ENCODE measurements at regions not wholly inside any gene's neighbourhood (a gene's known extent, or its start where the extent isn't known, plus 50 kb on each side); places are given as distances from the start of the nearest gene placed in this dataset.

DNA sequence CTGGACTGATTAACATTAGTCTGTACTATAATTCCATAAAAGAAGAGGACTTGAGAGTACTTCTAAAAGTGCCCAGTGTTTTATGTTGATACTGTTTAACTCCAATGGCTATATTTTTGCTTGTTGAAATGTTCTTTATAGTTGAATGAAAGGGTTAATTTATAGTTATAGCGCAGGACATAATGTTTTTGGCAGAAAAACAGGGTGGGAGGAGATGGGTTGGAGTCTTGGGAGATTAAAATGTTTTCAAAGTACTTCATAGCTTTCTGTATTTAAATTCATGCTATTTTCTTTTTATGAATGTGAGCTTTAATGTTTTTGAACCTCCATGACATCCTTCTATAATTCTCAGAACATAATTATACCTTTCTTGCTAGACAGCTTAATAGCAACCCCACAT is 108.2 kb downstream of the CNTN3 start:
- Histone ChIP-seq H3K36me3 (ENCODE audit: insufficient read depth, low read length) (no peaks in the 10 kb centered on the region), H3K9me3 (ENCODE audit: low read length) (0 out of 2 replicates have a peak, but pooled peaks cover 1% of the 10 kb centered on the region), H3K9ac (ENCODE audit: low read length) (no peak overlapping the region), H3K27ac (ENCODE audit: low read length) (no peak overlapping the region), H3K4me1 (ENCODE audit: low read length) (no peaks in the 10 kb centered on the region), H3K27me3 (ENCODE audit: low read length) (no peaks in the 10 kb centered on the region), H3K4me3 (ENCODE audit: low read length) (no peak overlapping the region), H2AFZ (ENCODE audit: low read length) (no peak overlapping the region), H3K9me2 (replicated peaks; ENCODE audit: insufficient read depth, low read length) (no peaks in the 10 kb centered on the region), H3K4me2 (ENCODE audit: low read depth, low read length, poor library complexity, severe bottlenecking) (no peak overlapping the region), H4K20me1 (ENCODE audit: insufficient read depth, low read depth, low read length) (no peaks in the 10 kb centered on the region), H3K79me2 (ENCODE audit: low read length) (no peaks in the 10 kb centered on the region)
- DNase-seq: no peak

DNA sequence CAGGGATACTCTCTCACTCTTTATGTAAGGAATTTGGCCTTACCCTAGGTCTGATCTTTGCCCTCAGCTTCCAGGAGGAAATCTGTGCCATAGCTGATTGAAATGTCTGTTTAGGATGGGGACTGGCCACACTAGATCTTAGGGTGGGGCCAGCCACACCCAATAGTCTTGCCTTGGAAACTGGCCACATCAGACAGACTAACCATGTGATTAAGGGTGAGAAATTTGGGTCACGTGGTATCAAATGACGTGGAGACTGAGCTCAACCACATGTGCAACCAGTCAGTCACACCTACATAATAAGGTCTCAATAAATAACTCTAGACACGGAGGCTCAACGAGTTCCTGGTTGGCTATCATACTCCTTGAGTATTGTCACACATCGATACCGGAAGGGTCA is 113.5 kb downstream of the CNTN3 start:
- Histone ChIP-seq H3K9me2 (replicated peaks; ENCODE audit: insufficient read depth, low read length) (0 out of 2 replicates have a peak, but pooled peaks cover 4% of the 10 kb centered on the region), H4K20me1 (ENCODE audit: insufficient read depth, low read depth, low read length) (no peaks in the 10 kb centered on the region), H3K4me3 (ENCODE audit: low read length) (no peak overlapping the region), H3K36me3 (ENCODE audit: insufficient read depth, low read length) (no peaks in the 10 kb centered on the region), H3K4me1 (ENCODE audit: low read length) (no peaks in the 10 kb centered on the region), H3K4me2 (ENCODE audit: low read depth, low read length, poor library complexity, severe bottlenecking) (no peak overlapping the region), H3K9ac (ENCODE audit: low read length) (no peak overlapping the region), H3K27ac (ENCODE audit: low read length) (no peak overlapping the region), H3K9me3 (ENCODE audit: low read length) (0 out of 2 replicates have a peak, but pooled peaks cover 2% of the 10 kb centered on the region), H3K79me2 (ENCODE audit: low read length) (no peaks in the 10 kb centered on the region), H3K27me3 (ENCODE audit: low read length) (no peaks in the 10 kb centered on the region), H2AFZ (ENCODE audit: low read length) (no peak overlapping the region)
- DNase-seq: no peak

DNA sequence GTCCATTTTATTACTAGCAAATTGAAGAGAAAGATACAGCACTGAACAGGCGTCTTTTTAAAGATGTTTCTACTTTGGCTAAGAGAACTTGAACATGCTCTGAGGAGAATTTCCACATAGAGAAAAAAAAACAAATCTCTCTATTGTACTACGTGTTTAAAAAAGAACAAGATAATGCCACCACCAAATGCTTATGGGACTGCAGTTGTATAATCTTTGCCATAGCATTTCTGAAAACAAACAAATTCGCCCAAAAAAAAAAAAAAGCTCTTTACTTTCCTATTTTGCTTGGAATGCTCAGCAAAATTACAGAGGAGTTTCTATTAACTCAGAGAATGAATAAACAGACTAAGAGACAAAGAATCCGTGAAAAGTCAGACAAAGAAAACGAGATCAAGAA is 114.2 kb downstream of the CNTN3 start:
- Histone ChIP-seq H3K9me3 (ENCODE audit: low read length) (0 out of 2 replicates have a peak, but pooled peaks cover 2% of the 10 kb centered on the region), H3K4me2 (ENCODE audit: low read depth, low read length, poor library complexity, severe bottlenecking) (no peak overlapping the region), H3K36me3 (ENCODE audit: insufficient read depth, low read length) (no peaks in the 10 kb centered on the region), H3K27ac (ENCODE audit: low read length) (no peak overlapping the region), H4K20me1 (ENCODE audit: insufficient read depth, low read depth, low read length) (no peaks in the 10 kb centered on the region), H3K79me2 (ENCODE audit: low read length) (no peaks in the 10 kb centered on the region), H3K4me3 (ENCODE audit: low read length) (no peak overlapping the region), H3K27me3 (ENCODE audit: low read length) (no peaks in the 10 kb centered on the region), H3K4me1 (ENCODE audit: low read length) (no peaks in the 10 kb centered on the region), H3K9ac (ENCODE audit: low read length) (no peak overlapping the region), H2AFZ (ENCODE audit: low read length) (no peak overlapping the region), H3K9me2 (replicated peaks; ENCODE audit: insufficient read depth, low read length) (0 out of 2 replicates have a peak, but pooled peaks cover 4% of the 10 kb centered on the region)
- DNase-seq: no peak

GRCh38 chr3:74491874-74492273 is 122.6 kb downstream of the CNTN3 start:
- no peaks in the 10 kb centered on the region for H3K4me1 ChIP-seq (ENCODE audit: low read length)
- H3K36me3 ChIP-seq (ENCODE audit: insufficient read depth, low read length): no peaks in the 10 kb centered on the region
- H3K9ac ChIP-seq (ENCODE audit: low read length): no peak overlapping the region
- H3K27me3 ChIP-seq (ENCODE audit: low read length): no peaks in the 10 kb centered on the region
- H3K4me2 ChIP-seq (ENCODE audit: low read depth, low read length, poor library complexity, severe bottlenecking): no peak overlapping the region
- H3K4me3 ChIP-seq (ENCODE audit: low read length): no peak overlapping the region
- no peak for DNase-seq
- H4K20me1 ChIP-seq (ENCODE audit: insufficient read depth, low read depth, low read length): no peaks in the 10 kb centered on the region
- H3K27ac ChIP-seq (ENCODE audit: low read length): no peak overlapping the region
- no peaks in the 10 kb centered on the region; the same call in 1 of the 2 replicates for H3K9me3 ChIP-seq (ENCODE audit: low read length)
- H3K79me2 ChIP-seq (ENCODE audit: low read length): no peaks in the 10 kb centered on the region
- H3K9me2 ChIP-seq (replicated peaks; ENCODE audit: insufficient read depth, low read length): 0 out of 2 replicates have a peak, but pooled peaks cover 7% of the 10 kb centered on the region
- H2AFZ ChIP-seq (ENCODE audit: low read length): no peak overlapping the region

- Histone ChIP-seq H3K36me3 (ENCODE audit: insufficient read depth, low read length) (no peaks in the 10 kb centered on the region), H3K9ac (ENCODE audit: low read length) (no peak overlapping the region), H4K20me1 (ENCODE audit: insufficient read depth, low read depth, low read length) (no peaks in the 10 kb centered on the region), H3K4me3 (ENCODE audit: low read length) (no peak overlapping the region), H3K9me3 (ENCODE audit: low read length) (no peaks in the 10 kb centered on the region), H3K4me2 (ENCODE audit: low read depth, low read length, poor library complexity, severe bottlenecking) (no peak overlapping the region), H3K27ac (ENCODE audit: low read length) (no peak overlapping the region), H3K4me1 (ENCODE audit: low read length) (no peaks in the 10 kb centered on the region), H3K79me2 (ENCODE audit: low read length) (no peaks in the 10 kb centered on the region), H2AFZ (ENCODE audit: low read length) (no peak overlapping the region), H3K27me3 (ENCODE audit: low read length) (no peaks in the 10 kb centered on the region), H3K9me2 (replicated peaks; ENCODE audit: insufficient read depth, low read length) (peaks cover 3% of the 10 kb centered on the region; the same call in 1 of the 2 replicates)
- no peak for DNase-seq
Observed at GRCh38 chr3:74489050-74489792, 125.2 kb downstream of the CNTN3 start.

DNA sequence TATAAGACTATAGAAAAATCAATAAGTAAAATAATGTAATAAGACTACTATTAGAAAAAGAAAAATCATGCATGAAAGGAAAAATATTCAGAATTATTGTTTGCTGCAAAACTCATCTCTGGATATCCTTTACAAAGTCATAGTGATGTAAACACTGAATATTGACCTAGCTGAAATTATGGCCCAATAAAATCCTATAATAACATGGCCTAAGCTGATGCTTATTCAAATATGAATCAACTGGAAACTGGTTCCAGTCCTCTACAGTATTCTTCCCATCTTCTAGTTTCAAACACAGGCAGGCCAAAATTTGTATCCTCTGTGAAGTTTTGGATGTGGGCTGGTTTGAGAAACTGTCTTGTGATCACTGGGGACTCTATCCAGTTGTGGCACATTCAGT is 134.5 kb downstream of the CNTN3 start:
- no peak overlapping the region for H3K9ac ChIP-seq (ENCODE audit: low read length)

GRCh38 chr3:74470313-74470712 is 144.1 kb downstream of the CNTN3 start:
- no peaks in the 10 kb centered on the region for H4K20me1 ChIP-seq (ENCODE audit: insufficient read depth, low read depth, low read length)
- no peak overlapping the region for H3K4me3 ChIP-seq (ENCODE audit: low read length)
- no peaks in the 10 kb centered on the region for H3K4me1 ChIP-seq (ENCODE audit: low read length)
- H3K27ac ChIP-seq (ENCODE audit: low read length): no peak overlapping the region
- H3K4me2 ChIP-seq (ENCODE audit: low read depth, low read length, poor library complexity, severe bottlenecking): no peak overlapping the region
- H3K36me3 ChIP-seq (ENCODE audit: insufficient read depth, low read length): no peaks in the 10 kb centered on the region
- no peak overlapping the region for H2AFZ ChIP-seq (ENCODE audit: low read length)
- no peaks in the 10 kb centered on the region for H3K9me2 ChIP-seq (replicated peaks; ENCODE audit: insufficient read depth, low read length)
- H3K9me3 ChIP-seq (ENCODE audit: low read length): no peaks in the 10 kb centered on the region; the same call in 1 of the 2 replicates
- no peak overlapping the region for H3K9ac ChIP-seq (ENCODE audit: low read length)
- H3K27me3 ChIP-seq (ENCODE audit: low read length): no peaks in the 10 kb centered on the region
- no peak for DNase-seq
- H3K79me2 ChIP-seq (ENCODE audit: low read length): no peaks in the 10 kb centered on the region

More for the DNA sequence above, 134.5 kb downstream of the CNTN3 start:
- Histone ChIP-seq H4K20me1 (ENCODE audit: insufficient read depth, low read depth, low read length) (no peaks in the 10 kb centered on the region), H2AFZ (ENCODE audit: low read length) (no peak overlapping the region), H3K27me3 (ENCODE audit: low read length) (no peaks in the 10 kb centered on the region), H3K36me3 (ENCODE audit: insufficient read depth, low read length) (no peaks in the 10 kb centered on the region), H3K4me1 (ENCODE audit: low read length) (no peaks in the 10 kb centered on the region), H3K9me2 (replicated peaks; ENCODE audit: insufficient read depth, low read length) (no peaks in the 10 kb centered on the region; the same call in 1 of the 2 replicates), H3K9me3 (ENCODE audit: low read length) (no peaks in the 10 kb centered on the region), H3K27ac (ENCODE audit: low read length) (no peak overlapping the region), H3K4me2 (ENCODE audit: low read depth, low read length, poor library complexity, severe bottlenecking) (no peak overlapping the region), H3K4me3 (ENCODE audit: low read length) (no peak overlapping the region), H3K79me2 (ENCODE audit: low read length) (no peaks in the 10 kb centered on the region)
- no peak for DNase-seq

GRCh38 chr3:74469713-74470112 is 144.7 kb downstream of the CNTN3 start:
- no peaks in the 10 kb centered on the region for H4K20me1 ChIP-seq (ENCODE audit: insufficient read depth, low read depth, low read length)
- H3K27me3 ChIP-seq (ENCODE audit: low read length): no peaks in the 10 kb centered on the region
- no peak overlapping the region for H3K9ac ChIP-seq (ENCODE audit: low read length)
- no peaks in the 10 kb centered on the region for H3K4me1 ChIP-seq (ENCODE audit: low read length)
- no peaks in the 10 kb centered on the region; the same call in 1 of the 2 replicates for H3K9me3 ChIP-seq (ENCODE audit: low read length)
- H3K4me2 ChIP-seq (ENCODE audit: low read depth, low read length, poor library complexity, severe bottlenecking): no peak overlapping the region
- no peak for DNase-seq
- no peaks in the 10 kb centered on the region for H3K9me2 ChIP-seq (replicated peaks; ENCODE audit: insufficient read depth, low read length)
- no peaks in the 10 kb centered on the region for H3K36me3 ChIP-seq (ENCODE audit: insufficient read depth, low read length)
- H3K4me3 ChIP-seq (ENCODE audit: low read length): no peak overlapping the region
- no peak overlapping the region for H2AFZ ChIP-seq (ENCODE audit: low read length)
- H3K27ac ChIP-seq (ENCODE audit: low read length): no peak overlapping the region
- H3K79me2 ChIP-seq (ENCODE audit: low read length): no peaks in the 10 kb centered on the region
